ENCODE measurements at regions not wholly inside any gene's neighbourhood (a gene's known extent, or its start where the extent isn't known, plus 50 kb on each side); places are given as distances from the start of the nearest gene placed in this dataset.

DNA sequence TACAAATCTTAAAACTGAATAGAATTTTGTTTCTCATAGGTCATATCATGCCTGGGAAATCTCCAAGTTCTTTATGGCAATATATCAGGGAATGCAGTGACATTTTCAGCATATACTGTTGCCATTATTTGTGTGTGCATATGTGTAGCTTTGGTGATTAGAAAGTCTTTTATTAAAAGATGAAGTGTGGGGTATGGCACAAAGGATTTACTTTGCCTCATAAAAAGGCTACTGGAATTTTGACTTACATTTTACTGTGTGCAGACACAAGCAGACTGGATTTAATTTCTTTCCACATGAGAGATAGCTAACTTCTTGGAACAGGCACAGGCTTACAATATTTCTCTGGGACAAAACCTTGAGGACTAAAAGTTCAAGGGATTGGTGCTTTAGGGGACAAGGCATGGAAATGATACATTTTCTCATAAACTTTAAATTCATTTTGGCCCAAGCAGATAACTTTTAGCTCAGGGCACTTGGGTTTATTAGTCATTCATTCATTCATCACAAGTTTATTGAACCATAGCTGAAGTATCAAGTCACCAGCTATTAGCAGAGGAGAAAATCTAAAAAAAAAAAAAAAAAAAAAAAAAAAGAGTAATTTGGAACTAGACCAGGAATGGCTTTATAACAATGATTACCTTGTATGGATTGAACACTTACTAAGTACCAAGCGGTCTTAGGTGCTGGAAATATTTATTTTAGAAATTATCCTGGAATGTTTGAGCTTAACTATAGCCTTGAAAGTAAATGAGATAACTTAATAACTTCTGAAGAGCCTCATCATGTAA is 191.5 kb downstream of the SLIT2 start:
- H3K4me3 Mint-ChIP-seq, result no peak overlapping the region
- no peaks in the 10 kb centered on the region for H4K20me1 ChIP-seq (replicated peaks; ENCODE audit: insufficient read depth)
- H3K36me3 Mint-ChIP-seq (ENCODE audit: low read depth), result no peaks in the 10 kb centered on the region
- no peaks in the 10 kb centered on the region for H3K27me3 ChIP-seq (ENCODE audit: insufficient read depth)
- H3F3A ChIP-seq (replicated peaks; ENCODE audit: low read depth), result no peaks in the 10 kb centered on the region
- TF ChIP-seq, protein P1, sequence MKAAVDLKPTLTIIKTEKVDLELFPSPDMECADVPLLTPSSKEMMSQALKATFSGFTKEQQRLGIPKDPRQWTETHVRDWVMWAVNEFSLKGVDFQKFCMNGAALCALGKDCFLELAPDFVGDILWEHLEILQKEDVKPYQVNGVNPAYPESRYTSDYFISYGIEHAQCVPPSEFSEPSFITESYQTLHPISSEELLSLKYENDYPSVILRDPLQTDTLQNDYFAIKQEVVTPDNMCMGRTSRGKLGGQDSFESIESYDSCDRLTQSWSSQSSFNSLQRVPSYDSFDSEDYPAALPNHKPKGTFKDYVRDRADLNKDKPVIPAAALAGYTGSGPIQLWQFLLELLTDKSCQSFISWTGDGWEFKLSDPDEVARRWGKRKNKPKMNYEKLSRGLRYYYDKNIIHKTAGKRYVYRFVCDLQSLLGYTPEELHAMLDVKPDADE (IDR thresholded peaks at IDR 0.05), result no peak
- TF ChIP-seq STAT1 (IDR thresholded peaks at IDR 0.05; ENCODE audit: unreplicated experiment), result no peak
- TF ChIP-seq POLR2AphosphoS5 (IDR thresholded peaks at IDR 0.05; ENCODE audit: low read depth), result no peak
- no peaks in the 10 kb centered on the region for H3K36me3 ChIP-seq (ENCODE audit: insufficient read depth)
- H3K9me2 ChIP-seq (ENCODE audit: insufficient read depth), result no peaks in the 10 kb centered on the region
- no peak overlapping the region for H3K27ac ChIP-seq (ENCODE audit: low read depth)
- no peak overlapping the region for H3K27ac Mint-ChIP-seq
- no peaks in the 10 kb centered on the region for H3K79me2 ChIP-seq (replicated peaks; ENCODE audit: insufficient read depth)
- DNase-seq (ENCODE audit: low spot score), result no peak
- peaks cover 2% of the 10 kb centered on the region for H3K27me3 Mint-ChIP-seq (ENCODE audit: insufficient read depth, low read depth, poor library complexity)
- no peak for ATAC-seq
- H3K4me3 ChIP-seq, result no peak overlapping the region
- no peaks in the 10 kb centered on the region for H3K4me1 ChIP-seq (ENCODE audit: insufficient read depth)
- no peak overlapping the region for H2AFZ ChIP-seq
- H3K4me2 ChIP-seq, result no peak overlapping the region
- H3K9me3 Mint-ChIP-seq, result no peaks in the 10 kb centered on the region
- peaks cover 5% of the 10 kb centered on the region; the same call in 2 of the 3 replicates for H3K4me1 Mint-ChIP-seq

DNA sequence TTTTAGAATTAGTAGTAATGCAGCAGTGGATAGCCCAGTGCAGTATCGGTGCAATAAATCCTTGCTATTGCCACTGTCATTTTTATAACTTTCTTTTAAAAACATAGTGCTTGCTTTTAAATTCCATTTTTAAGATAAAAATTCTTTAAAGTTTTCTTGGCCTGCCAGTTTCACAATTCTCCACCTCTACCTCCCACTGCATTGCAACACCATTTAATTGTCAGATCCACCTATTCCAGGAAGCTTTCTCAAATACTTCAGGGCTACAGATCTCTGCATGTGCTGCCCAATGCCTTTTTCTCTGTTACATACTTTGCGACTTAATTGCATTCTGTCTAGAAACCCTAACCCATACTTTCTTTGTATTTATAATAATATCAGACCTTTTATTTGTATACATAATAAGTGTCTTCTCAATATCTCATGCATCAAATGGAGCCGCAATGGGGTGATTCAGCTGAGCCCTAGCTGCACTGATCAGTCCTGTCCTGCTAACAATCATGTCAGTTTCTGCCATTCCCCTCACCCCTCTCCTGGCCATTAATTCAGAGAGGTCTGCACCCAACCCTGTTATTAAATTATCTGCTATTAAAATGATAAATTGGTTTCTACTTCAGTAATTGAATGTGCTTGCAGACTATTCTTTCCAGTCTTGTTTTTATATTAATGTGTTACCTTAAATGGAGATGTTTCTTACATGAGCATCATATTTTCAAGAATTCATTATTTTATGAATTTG is 193.1 kb downstream of the SLIT2 start:
- no peak overlapping the region for H3K4me3 ChIP-seq
- no peak overlapping the region for H2AFZ ChIP-seq
- no peak overlapping the region for H3K27ac Mint-ChIP-seq
- no peaks in the 10 kb centered on the region for H3K36me3 ChIP-seq (ENCODE audit: insufficient read depth)
- H3K27ac ChIP-seq (ENCODE audit: low read depth), result no peak overlapping the region
- H3F3A ChIP-seq (replicated peaks; ENCODE audit: low read depth), result no peaks in the 10 kb centered on the region
- no peak overlapping the region for H3K4me3 Mint-ChIP-seq
- no peaks in the 10 kb centered on the region for H4K20me1 ChIP-seq (replicated peaks; ENCODE audit: insufficient read depth)
- H3K9me3 Mint-ChIP-seq, result no peaks in the 10 kb centered on the region
- ATAC-seq (no peak), DNase-seq (ENCODE audit: low spot score) (no peak)
- peaks cover 5% of the 10 kb centered on the region; the same call in 2 of the 3 replicates for H3K4me1 Mint-ChIP-seq
- H3K27me3 Mint-ChIP-seq (ENCODE audit: insufficient read depth, low read depth, poor library complexity), result peaks cover 2% of the 10 kb centered on the region
- H3K27me3 ChIP-seq (ENCODE audit: insufficient read depth), result no peaks in the 10 kb centered on the region
- H3K79me2 ChIP-seq (replicated peaks; ENCODE audit: insufficient read depth), result no peaks in the 10 kb centered on the region
- no peaks in the 10 kb centered on the region for H3K36me3 Mint-ChIP-seq (ENCODE audit: low read depth)
- H3K4me1 ChIP-seq (ENCODE audit: insufficient read depth), result no peaks in the 10 kb centered on the region
- H3K4me2 ChIP-seq, result no peak overlapping the region
- no peaks in the 10 kb centered on the region for H3K9me2 ChIP-seq (ENCODE audit: insufficient read depth)
- TF ChIP-seq JUNB (IDR thresholded peaks at IDR 0.05; ENCODE audit: unreplicated experiment), result no peak
- TF ChIP-seq, protein P2, sequence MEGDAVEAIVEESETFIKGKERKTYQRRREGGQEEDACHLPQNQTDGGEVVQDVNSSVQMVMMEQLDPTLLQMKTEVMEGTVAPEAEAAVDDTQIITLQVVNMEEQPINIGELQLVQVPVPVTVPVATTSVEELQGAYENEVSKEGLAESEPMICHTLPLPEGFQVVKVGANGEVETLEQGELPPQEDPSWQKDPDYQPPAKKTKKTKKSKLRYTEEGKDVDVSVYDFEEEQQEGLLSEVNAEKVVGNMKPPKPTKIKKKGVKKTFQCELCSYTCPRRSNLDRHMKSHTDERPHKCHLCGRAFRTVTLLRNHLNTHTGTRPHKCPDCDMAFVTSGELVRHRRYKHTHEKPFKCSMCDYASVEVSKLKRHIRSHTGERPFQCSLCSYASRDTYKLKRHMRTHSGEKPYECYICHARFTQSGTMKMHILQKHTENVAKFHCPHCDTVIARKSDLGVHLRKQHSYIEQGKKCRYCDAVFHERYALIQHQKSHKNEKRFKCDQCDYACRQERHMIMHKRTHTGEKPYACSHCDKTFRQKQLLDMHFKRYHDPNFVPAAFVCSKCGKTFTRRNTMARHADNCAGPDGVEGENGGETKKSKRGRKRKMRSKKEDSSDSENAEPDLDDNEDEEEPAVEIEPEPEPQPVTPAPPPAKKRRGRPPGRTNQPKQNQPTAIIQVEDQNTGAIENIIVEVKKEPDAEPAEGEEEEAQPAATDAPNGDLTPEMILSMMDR (conservative IDR thresholded peaks at IDR 0.05; ENCODE audit: low read depth in 2 of 2), result no peak
- TF ChIP-seq, protein P1 (IDR thresholded peaks at IDR 0.05), result no peak
- no peak for TF ChIP-seq POLR2AphosphoS5 (IDR thresholded peaks at IDR 0.05; ENCODE audit: low read depth)
- TF ChIP-seq, protein P3, sequence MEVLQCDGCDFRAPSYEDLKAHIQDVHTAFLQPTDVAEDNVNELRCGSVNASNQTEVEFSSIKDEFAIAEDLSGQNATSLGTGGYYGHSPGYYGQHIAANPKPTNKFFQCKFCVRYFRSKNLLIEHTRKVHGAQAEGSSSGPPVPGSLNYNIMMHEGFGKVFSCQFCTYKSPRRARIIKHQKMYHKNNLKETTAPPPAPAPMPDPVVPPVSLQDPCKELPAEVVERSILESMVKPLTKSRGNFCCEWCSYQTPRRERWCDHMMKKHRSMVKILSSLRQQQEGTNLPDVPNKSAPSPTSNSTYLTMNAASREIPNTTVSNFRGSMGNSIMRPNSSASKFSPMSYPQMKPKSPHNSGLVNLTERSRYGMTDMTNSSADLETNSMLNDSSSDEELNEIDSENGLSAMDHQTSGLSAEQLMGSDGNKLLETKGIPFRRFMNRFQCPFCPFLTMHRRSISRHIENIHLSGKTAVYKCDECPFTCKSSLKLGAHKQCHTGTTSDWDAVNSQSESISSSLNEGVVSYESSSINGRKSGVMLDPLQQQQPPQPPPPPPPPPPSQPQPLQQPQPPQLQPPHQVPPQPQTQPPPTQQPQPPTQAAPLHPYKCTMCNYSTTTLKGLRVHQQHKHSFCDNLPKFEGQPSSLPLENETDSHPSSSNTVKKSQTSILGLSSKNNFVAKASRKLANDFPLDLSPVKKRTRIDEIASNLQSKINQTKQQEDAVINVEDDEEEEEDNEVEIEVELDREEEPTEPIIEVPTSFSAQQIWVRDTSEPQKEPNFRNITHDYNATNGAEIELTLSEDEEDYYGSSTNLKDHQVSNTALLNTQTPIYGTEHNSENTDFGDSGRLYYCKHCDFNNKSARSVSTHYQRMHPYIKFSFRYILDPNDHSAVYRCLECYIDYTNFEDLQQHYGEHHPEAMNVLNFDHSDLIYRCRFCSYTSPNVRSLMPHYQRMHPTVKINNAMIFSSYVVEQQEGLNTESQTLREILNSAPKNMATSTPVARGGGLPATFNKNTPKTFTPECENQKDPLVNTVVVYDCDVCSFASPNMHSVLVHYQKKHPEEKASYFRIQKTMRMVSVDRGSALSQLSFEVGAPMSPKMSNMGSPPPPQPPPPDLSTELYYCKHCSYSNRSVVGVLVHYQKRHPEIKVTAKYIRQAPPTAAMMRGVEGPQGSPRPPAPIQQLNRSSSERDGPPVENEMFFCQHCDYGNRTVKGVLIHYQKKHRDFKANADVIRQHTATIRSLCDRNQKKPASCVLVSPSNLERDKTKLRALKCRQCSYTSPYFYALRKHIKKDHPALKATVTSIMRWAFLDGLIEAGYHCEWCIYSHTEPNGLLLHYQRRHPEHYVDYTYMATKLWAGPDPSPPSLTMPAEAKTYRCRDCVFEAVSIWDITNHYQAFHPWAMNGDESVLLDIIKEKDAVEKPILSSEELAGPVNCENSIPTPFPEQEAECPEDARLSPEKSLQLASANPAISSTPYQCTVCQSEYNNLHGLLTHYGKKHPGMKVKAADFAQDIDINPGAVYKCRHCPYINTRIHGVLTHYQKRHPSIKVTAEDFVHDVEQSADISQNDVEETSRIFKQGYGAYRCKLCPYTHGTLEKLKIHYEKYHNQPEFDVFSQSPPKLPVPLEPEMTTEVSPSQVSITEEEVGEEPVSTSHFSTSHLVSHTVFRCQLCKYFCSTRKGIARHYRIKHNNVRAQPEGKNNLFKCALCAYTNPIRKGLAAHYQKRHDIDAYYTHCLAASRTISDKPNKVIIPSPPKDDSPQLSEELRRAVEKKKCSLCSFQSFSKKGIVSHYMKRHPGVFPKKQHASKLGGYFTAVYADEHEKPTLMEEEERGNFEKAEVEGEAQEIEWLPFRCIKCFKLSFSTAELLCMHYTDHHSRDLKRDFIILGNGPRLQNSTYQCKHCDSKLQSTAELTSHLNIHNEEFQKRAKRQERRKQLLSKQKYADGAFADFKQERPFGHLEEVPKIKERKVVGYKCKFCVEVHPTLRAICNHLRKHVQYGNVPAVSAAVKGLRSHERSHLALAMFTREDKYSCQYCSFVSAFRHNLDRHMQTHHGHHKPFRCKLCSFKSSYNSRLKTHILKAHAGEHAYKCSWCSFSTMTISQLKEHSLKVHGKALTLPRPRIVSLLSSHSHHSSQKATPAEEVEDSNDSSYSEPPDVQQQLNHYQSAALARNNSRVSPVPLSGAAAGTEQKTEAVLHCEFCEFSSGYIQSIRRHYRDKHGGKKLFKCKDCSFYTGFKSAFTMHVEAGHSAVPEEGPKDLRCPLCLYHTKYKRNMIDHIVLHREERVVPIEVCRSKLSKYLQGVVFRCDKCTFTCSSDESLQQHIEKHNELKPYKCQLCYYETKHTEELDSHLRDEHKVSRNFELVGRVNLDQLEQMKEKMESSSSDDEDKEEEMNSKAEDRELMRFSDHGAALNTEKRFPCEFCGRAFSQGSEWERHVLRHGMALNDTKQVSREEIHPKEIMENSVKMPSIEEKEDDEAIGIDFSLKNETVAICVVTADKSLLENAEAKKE (CRISPR knock-in tag; IDR thresholded peaks at IDR 0.05), result no peak
- TF ChIP-seq NANOG (IDR thresholded peaks at IDR 0.05; ENCODE audit: borderline replicate concordance), result no peak
- TF ChIP-seq ZNF114 (CRISPR knock-in tag; IDR thresholded peaks at IDR 0.05), result no peak

All from GM23338 (cell line).